ENCODE measurements at regions not wholly inside any gene's neighbourhood (a gene's known extent, or its start where the extent isn't known, plus 50 kb on each side); places are given as distances from the start of the nearest gene placed in this dataset.

DNA sequence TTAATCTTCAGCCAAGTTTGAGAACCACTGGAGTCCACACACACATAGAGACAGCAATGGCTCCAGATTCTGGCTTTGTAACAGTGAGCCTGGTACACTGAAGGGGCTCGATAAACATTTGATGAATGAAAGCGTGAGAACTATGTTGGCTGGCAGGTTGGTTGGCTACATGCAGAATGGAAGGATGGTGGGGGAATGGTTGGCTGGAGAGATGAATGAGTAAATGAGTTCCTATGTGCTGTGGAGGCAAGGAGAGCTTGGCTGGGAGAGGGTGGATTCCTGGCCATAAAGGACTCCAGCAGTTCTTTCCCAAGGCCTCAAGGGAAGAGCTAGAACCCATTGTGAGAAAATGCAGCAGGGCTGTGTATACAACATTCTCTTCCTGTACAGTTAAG, 168.0 kb upstream of the NECTIN1 start:
- no peak overlapping the region for H3K27ac ChIP-seq (ENCODE audit: insufficient read depth, low read depth, low read length)
- no peak for TF ChIP-seq MYC (IDR thresholded peaks at IDR 0.05; ENCODE audit: low read depth, low read length)
- no peak for TF ChIP-seq FOS (IDR thresholded peaks at IDR 0.05; ENCODE audit: borderline replicate concordance, insufficient read depth, low read length)
- TF ChIP-seq EZH2 (IDR thresholded peaks at IDR 0.05; ENCODE audit: borderline replicate concordance, low read depth, low read length, severe bottlenecking), result no peak
- no peak for TF ChIP-seq JUN (IDR thresholded peaks at IDR 0.05; ENCODE audit: borderline replicate concordance, insufficient read depth, insufficient read length, low read depth)
- no peak for TF ChIP-seq MAX (IDR thresholded peaks at IDR 0.05; ENCODE audit: insufficient read depth, insufficient read length)
- TF ChIP-seq GATA2 (IDR thresholded peaks at IDR 0.05; ENCODE audit: insufficient read depth, insufficient read length, low read depth, low read length), result no peak
- CTCF ChIA-PET, result interaction anchor here (0.6 kb wide), 1 partner anchor 422 kb away, joined by 3 read pairs; no protein-coding TSS in a partner anchor
- dilution Hi-C loops (cut with MboI; ENCODE audit: extremely low pct_ligation_motif_present, low sequenced_read_pairs), result no loop called here
- no peaks in the 10 kb centered on the region for H3K79me2 ChIP-seq (ENCODE audit: control insufficient read depth, insufficient read depth, low read length)
- FAIRE-seq (no peak), DNase-seq (ENCODE audit: low read depth, low spot score) (no peak)
- no peaks in the 10 kb centered on the region for H3K9me1 ChIP-seq (replicated peaks; ENCODE audit: control insufficient read depth, extremely low read depth, insufficient read depth, low read length)
- intact Hi-C loops (cut with micrococcal nuclease), result no loop called here
- BruUV-seq (replicated peaks), result no TSS peak
- H3K4me2 ChIP-seq (ENCODE audit: insufficient read depth, low read length), result no peak overlapping the region
- no peaks in the 10 kb centered on the region for H4K20me1 ChIP-seq (replicated peaks; ENCODE audit: control insufficient read depth, extremely low read depth, insufficient read depth, low read length)
- no peaks in the 10 kb centered on the region for H3K9me3 ChIP-seq (replicated peaks; ENCODE audit: control insufficient read depth, insufficient read depth, low read length)
- no peak overlapping the region for H3K4me3 ChIP-seq (replicated peaks in 1 of 3; ENCODE audit: insufficient read depth in 1 of 3, low read depth in 1 of 3, low read length in 3 of 3)
- POLR2A ChIA-PET, result no interaction called here
- H3K36me3 ChIP-seq (ENCODE audit: control insufficient read depth in 2 of 2, extremely low read depth in 1 of 2, insufficient read depth in 2 of 2, low read length in 2 of 2), result no peaks in the 10 kb centered on the region
- no peak overlapping the region for H2AFZ ChIP-seq (ENCODE audit: low read depth, low read length)
- no peaks in the 10 kb centered on the region for H3K27me3 ChIP-seq (ENCODE audit: control insufficient read depth in 2 of 2, insufficient read depth in 2 of 2, low read length in 2 of 2)
- H3K4me1 ChIP-seq (ENCODE audit: control insufficient read depth, extremely low read depth, insufficient read depth, low read length), result no peaks in the 10 kb centered on the region
- no peak overlapping the region for H3K9ac ChIP-seq (replicated peaks; ENCODE audit: extremely low read depth, insufficient read depth, low read length)

GRCh38 chr11:119896387-119897045, 167.5 kb upstream of the NECTIN1 start:
- no peak for TF ChIP-seq JUN (IDR thresholded peaks at IDR 0.05; ENCODE audit: borderline replicate concordance, insufficient read depth, insufficient read length, low read depth)
- TF ChIP-seq MAX (IDR thresholded peaks at IDR 0.05; ENCODE audit: insufficient read depth, insufficient read length), result no peak
- no peak for TF ChIP-seq GATA2 (IDR thresholded peaks at IDR 0.05; ENCODE audit: insufficient read depth, insufficient read length, low read depth, low read length)
- no peak for TF ChIP-seq EZH2 (IDR thresholded peaks at IDR 0.05; ENCODE audit: borderline replicate concordance, low read depth, low read length, severe bottlenecking)
- no peak for TF ChIP-seq POLR2A (IDR thresholded peaks at IDR 0.05; ENCODE audit: low read depth, low read length)
- TF ChIP-seq, protein P1, sequence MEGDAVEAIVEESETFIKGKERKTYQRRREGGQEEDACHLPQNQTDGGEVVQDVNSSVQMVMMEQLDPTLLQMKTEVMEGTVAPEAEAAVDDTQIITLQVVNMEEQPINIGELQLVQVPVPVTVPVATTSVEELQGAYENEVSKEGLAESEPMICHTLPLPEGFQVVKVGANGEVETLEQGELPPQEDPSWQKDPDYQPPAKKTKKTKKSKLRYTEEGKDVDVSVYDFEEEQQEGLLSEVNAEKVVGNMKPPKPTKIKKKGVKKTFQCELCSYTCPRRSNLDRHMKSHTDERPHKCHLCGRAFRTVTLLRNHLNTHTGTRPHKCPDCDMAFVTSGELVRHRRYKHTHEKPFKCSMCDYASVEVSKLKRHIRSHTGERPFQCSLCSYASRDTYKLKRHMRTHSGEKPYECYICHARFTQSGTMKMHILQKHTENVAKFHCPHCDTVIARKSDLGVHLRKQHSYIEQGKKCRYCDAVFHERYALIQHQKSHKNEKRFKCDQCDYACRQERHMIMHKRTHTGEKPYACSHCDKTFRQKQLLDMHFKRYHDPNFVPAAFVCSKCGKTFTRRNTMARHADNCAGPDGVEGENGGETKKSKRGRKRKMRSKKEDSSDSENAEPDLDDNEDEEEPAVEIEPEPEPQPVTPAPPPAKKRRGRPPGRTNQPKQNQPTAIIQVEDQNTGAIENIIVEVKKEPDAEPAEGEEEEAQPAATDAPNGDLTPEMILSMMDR (IDR thresholded peaks at IDR 0.05; ENCODE audit: extremely low read depth in 1 of 2, insufficient read depth in 1 of 2, low read depth in 1 of 2, low read length in 2 of 2), result no peak
- no peak for TF ChIP-seq POLR2AphosphoS5 (IDR thresholded peaks at IDR 0.05; ENCODE audit: insufficient read depth, low read depth, low read length)
- no peak for TF ChIP-seq MYC (IDR thresholded peaks at IDR 0.05; ENCODE audit: low read depth, low read length)
- TF ChIP-seq FOS (IDR thresholded peaks at IDR 0.05; ENCODE audit: borderline replicate concordance, insufficient read depth, low read length), result no peak
- Histone ChIP-seq H4K20me1 (replicated peaks; ENCODE audit: control insufficient read depth, extremely low read depth, insufficient read depth, low read length) (no peaks in the 10 kb centered on the region), H3K27ac (ENCODE audit: insufficient read depth, low read depth, low read length) (no peak overlapping the region), H3K4me1 (ENCODE audit: control insufficient read depth, extremely low read depth, insufficient read depth, low read length) (no peaks in the 10 kb centered on the region), H3K27me3 (ENCODE audit: control insufficient read depth in 2 of 2, insufficient read depth in 2 of 2, low read length in 2 of 2) (no peaks in the 10 kb centered on the region), H3K9me3 (replicated peaks; ENCODE audit: control insufficient read depth, insufficient read depth, low read length) (no peaks in the 10 kb centered on the region), H3K9ac (replicated peaks; ENCODE audit: extremely low read depth, insufficient read depth, low read length) (no peak overlapping the region), H3K4me2 (ENCODE audit: insufficient read depth, low read length) (no peak overlapping the region), H3K9me1 (replicated peaks; ENCODE audit: control insufficient read depth, extremely low read depth, insufficient read depth, low read length) (no peaks in the 10 kb centered on the region), H3K79me2 (ENCODE audit: control insufficient read depth, insufficient read depth, low read length) (no peaks in the 10 kb centered on the region), H3K36me3 (ENCODE audit: control insufficient read depth in 2 of 2, extremely low read depth in 1 of 2, insufficient read depth in 2 of 2, low read length in 2 of 2) (no peaks in the 10 kb centered on the region), H3K4me3 (replicated peaks in 1 of 3; ENCODE audit: insufficient read depth in 1 of 3, low read depth in 1 of 3, low read length in 3 of 3) (no peak overlapping the region), H2AFZ (ENCODE audit: low read depth, low read length) (no peak overlapping the region)
- DNase-seq (ENCODE audit: low read depth, low spot score) (no peak), FAIRE-seq (no peak)
- dilution Hi-C loops (cut with MboI; ENCODE audit: extremely low pct_ligation_motif_present, low sequenced_read_pairs), result no loop called here
- ChIA-PET POLR2A (no interaction called here), CTCF (interaction anchor here (0.6 kb wide), 1 partner anchor 422 kb away, joined by 3 read pairs; no protein-coding TSS in a partner anchor)
- intact Hi-C loops (cut with micrococcal nuclease), result no loop called here
- BruUV-seq (replicated peaks), result no TSS peak

Measured in endothelial cell of umbilical vein (primary cell).